ENCODE measurements at regions not wholly inside any gene's neighbourhood (a gene's known extent, or its start where the extent isn't known, plus 50 kb on each side); places are given as distances from the start of the nearest gene placed in this dataset.

DNA sequence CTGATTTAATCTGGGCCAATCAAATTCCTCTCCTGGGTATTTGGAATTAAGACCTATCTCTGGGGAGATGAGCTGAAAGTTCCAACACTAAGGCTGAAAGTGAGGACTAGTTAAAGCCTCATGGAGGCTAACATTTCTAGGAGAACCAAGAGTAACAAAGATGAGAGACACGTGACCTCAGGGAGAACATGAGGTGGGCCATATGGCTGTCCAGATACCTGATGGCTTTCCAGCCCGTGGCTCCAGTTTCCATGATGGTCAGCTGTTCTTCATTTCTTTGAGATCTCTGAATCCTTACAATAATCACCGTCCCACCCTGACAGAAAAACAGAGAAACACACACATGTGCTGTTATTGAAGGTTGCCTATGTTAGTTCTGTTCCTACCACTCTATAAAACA lies 66.1 kb downstream of the LEPR start:
- no peaks in the 10 kb centered on the region for H3K9me3 ChIP-seq (ENCODE audit: control insufficient read depth, low read depth, low read length)
- H3K27me3 ChIP-seq (ENCODE audit: control insufficient read depth, insufficient read depth, low read length), result no peaks in the 10 kb centered on the region
- no peak for DNase-seq
- no peaks in the 10 kb centered on the region for H3K36me3 ChIP-seq (ENCODE audit: control insufficient read depth, insufficient read depth, low read length)
- no peak overlapping the region for H3K27ac ChIP-seq (ENCODE audit: low read length)
- no CpG with 5 or more reads among the region's 3 CpGs for WGBS (ENCODE audit: insufficient coverage, low lambda C conversion rate)
- no peak overlapping the region for H3K4me3 ChIP-seq (ENCODE audit: low read length)
- H3K4me1 ChIP-seq (ENCODE audit: control insufficient read depth, insufficient read depth, low read length), result no peaks in the 10 kb centered on the region

DNA sequence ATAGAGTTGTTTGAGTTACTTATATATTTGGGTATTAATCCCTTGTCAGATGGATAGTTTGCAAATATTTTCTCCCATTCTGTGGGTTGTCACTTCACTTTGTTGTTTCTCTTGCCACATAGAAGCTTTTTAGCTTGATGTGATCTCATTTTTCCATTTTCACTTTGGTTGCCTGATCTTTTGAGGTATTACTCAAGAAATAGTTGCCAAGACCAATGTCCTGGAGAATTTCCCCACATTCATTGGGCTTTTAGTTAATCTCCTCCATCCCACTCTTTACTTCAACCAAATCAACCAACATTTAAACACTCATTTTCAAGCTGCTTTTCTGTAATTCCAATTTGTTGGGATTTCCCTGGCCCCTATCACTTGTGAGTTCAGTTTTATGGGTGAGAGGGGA lies 69.0 kb downstream of the LEPR start:
- no peak overlapping the region for H3K4me3 ChIP-seq (ENCODE audit: low read length)
- no peak for DNase-seq
- H3K27ac ChIP-seq (ENCODE audit: low read length), result no peak overlapping the region
- H3K36me3 ChIP-seq (ENCODE audit: control insufficient read depth, insufficient read depth, low read length), result no peaks in the 10 kb centered on the region
- no peaks in the 10 kb centered on the region for H3K4me1 ChIP-seq (ENCODE audit: control insufficient read depth, insufficient read depth, low read length)
- H3K9me3 ChIP-seq (ENCODE audit: control insufficient read depth, low read depth, low read length), result no peaks in the 10 kb centered on the region
- no peaks in the 10 kb centered on the region for H3K27me3 ChIP-seq (ENCODE audit: control insufficient read depth, insufficient read depth, low read length)

GRCh38 chr1:65490231-65491009 lies 70.0 kb downstream of the LEPR start:
- H3K27me3 ChIP-seq (ENCODE audit: control insufficient read depth, insufficient read depth, low read length), result no peaks in the 10 kb centered on the region
- no peaks in the 10 kb centered on the region for H3K4me1 ChIP-seq (ENCODE audit: control insufficient read depth, insufficient read depth, low read length)
- no peak for DNase-seq
- no peak overlapping the region for H3K27ac ChIP-seq (ENCODE audit: low read length)
- WGBS (ENCODE audit: insufficient coverage, low lambda C conversion rate), result 80% methylated on average over 1 of the region's 6 CpGs
- H3K4me3 ChIP-seq (ENCODE audit: low read length), result no peak overlapping the region
- no peaks in the 10 kb centered on the region for H3K9me3 ChIP-seq (ENCODE audit: control insufficient read depth, low read depth, low read length)
- no peaks in the 10 kb centered on the region for H3K36me3 ChIP-seq (ENCODE audit: control insufficient read depth, insufficient read depth, low read length)

DNA sequence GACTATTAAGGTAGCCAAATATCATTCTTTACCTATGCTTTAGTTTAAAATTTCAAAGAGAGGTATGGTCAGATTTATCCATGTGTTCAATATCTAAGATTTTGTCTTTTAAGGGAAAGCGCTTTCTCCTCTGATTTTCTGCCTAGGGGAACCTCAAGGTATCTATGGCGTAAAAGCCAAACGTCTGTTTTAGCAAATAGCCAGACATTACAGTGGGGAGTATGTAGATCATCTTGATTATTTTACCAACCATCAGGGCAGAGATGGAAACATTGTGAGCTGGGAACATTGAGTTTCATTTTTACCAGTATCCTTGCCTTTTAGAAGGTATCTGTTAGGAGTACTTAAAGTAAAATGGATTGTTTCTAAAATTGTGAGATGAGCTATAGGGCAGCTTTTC lies 71.0 kb downstream of the LEPR start:
- no CpG with 5 or more reads among the region's 3 CpGs for WGBS (ENCODE audit: insufficient coverage, low lambda C conversion rate)

DNA sequence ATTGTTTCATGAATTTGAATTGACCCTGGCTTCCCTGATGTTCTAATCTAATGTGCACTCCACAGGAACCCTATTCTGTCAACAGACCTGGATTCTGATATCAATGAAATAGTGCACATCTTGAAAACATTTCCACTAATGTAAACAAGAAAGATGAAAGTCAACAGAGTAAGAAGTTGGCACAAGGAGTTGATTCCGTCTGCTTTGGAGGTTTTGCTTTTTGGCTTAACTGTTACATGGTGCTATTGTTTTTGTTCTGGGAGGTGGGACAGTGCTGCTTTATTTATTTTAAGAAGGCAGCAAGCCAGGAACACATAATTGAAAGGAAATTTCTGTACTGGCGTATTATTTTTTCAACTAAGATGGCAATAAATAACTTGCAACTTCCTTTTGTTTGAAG lies 73.3 kb downstream of the LEPR start:
- H3K4me3 ChIP-seq (ENCODE audit: low read length), result no peak overlapping the region
- WGBS (ENCODE audit: insufficient coverage, low lambda C conversion rate), result no CpG with 5 or more reads among the region's 2 CpGs
- no peaks in the 10 kb centered on the region for H3K27me3 ChIP-seq (ENCODE audit: control insufficient read depth, insufficient read depth, low read length)
- no peak overlapping the region for H3K27ac ChIP-seq (ENCODE audit: low read length)
- H3K4me1 ChIP-seq (ENCODE audit: control insufficient read depth, insufficient read depth, low read length), result no peaks in the 10 kb centered on the region
- no peak for DNase-seq
- no peaks in the 10 kb centered on the region for H3K9me3 ChIP-seq (ENCODE audit: control insufficient read depth, low read depth, low read length)
- no peaks in the 10 kb centered on the region for H3K36me3 ChIP-seq (ENCODE audit: control insufficient read depth, insufficient read depth, low read length)

More for the DNA sequence above, 71.0 kb downstream of the LEPR start:
- no peaks in the 10 kb centered on the region for H3K36me3 ChIP-seq (ENCODE audit: control insufficient read depth, insufficient read depth, low read length)
- no peaks in the 10 kb centered on the region for H3K27me3 ChIP-seq (ENCODE audit: control insufficient read depth, insufficient read depth, low read length)
- no peaks in the 10 kb centered on the region for H3K9me3 ChIP-seq (ENCODE audit: control insufficient read depth, low read depth, low read length)
- no peak for DNase-seq
- H3K4me3 ChIP-seq (ENCODE audit: low read length), result no peak overlapping the region
- H3K4me1 ChIP-seq (ENCODE audit: control insufficient read depth, insufficient read depth, low read length), result no peaks in the 10 kb centered on the region
- H3K27ac ChIP-seq (ENCODE audit: low read length), result no peak overlapping the region

DNA sequence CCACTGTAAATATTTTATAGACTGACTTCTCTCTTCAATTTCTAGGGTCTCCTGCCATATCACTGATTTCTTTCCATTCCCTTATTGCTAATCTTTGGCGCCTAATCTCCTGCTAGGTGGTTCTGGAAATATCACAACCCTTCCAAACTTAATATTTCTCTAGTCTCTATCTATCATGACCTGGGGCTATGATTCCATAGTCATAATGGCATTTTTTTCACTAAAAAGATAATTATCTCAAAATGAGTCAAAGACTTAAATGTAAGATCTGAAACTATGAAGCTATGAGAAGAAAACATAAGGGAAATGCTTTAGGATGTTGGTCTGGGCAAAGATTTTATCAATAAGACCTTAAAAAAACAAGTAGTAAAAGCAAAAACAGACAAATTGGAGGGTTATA lies 74.2 kb downstream of the LEPR start:
- Histone ChIP-seq H3K36me3 (ENCODE audit: control insufficient read depth, insufficient read depth, low read length) (no peaks in the 10 kb centered on the region), H3K4me3 (ENCODE audit: low read length) (no peak overlapping the region), H3K27me3 (ENCODE audit: control insufficient read depth, insufficient read depth, low read length) (no peaks in the 10 kb centered on the region), H3K27ac (ENCODE audit: low read length) (no peak overlapping the region), H3K4me1 (ENCODE audit: control insufficient read depth, insufficient read depth, low read length) (no peaks in the 10 kb centered on the region), H3K9me3 (ENCODE audit: control insufficient read depth, low read depth, low read length) (no peaks in the 10 kb centered on the region)
- no peak for DNase-seq
- 100% methylated on average over 1 of the region's 1 CpG for WGBS (ENCODE audit: insufficient coverage, low lambda C conversion rate)

DNA sequence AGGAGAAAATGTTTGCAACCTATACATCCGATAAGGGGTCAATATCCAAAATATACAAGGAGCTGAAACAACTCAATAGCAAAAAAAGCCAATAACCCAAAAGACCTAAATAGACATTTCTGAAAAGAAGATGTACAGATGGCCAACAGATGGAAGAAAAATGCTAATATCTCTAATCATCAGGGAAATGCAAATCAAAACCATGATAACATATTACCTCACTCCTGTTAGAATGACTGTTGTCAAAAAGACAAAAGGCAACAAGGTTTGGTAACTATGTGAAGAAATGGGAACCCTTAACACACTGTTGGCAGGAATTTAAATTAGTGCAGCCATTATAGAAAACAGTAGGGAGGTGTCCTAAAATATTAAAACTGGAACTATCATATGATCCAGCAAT lies 74.7 kb downstream of the LEPR start:
- Histone ChIP-seq H3K4me1 (ENCODE audit: control insufficient read depth, insufficient read depth, low read length) (no peaks in the 10 kb centered on the region), H3K27me3 (ENCODE audit: control insufficient read depth, insufficient read depth, low read length) (no peaks in the 10 kb centered on the region), H3K36me3 (ENCODE audit: control insufficient read depth, insufficient read depth, low read length) (no peaks in the 10 kb centered on the region), H3K4me3 (ENCODE audit: low read length) (no peak overlapping the region), H3K27ac (ENCODE audit: low read length) (no peak overlapping the region), H3K9me3 (ENCODE audit: control insufficient read depth, low read depth, low read length) (no peaks in the 10 kb centered on the region)
- no peak for DNase-seq
- 100% methylated on average over 1 of the region's 1 CpG for WGBS (ENCODE audit: insufficient coverage, low lambda C conversion rate)

DNA sequence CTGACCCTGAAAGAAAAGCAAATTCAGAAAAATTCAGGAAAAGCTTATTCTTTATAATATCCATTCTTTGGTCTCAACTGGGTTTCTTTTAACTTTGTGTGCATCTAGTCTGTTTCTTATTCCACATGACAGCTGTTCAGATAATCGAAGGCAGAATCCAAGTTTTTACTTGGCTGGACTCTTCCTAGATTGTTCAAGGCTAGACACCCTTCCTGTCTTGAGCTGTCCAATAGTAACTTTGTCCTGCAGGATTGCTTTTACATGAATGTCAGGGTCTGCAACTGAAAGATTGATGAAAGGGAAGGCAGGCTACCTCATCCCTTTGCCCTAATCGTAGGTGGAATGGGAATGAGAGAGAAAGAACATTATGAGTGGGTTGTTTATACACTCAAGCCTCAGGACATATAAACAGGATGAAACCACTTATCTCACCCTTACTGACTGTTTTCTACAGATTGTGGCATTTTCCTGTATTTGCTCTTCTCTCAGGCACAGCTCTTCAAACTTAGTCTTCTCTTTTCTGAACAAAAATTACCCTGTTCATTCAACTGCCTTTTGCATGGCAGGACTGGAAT lies 76.9 kb downstream of the LEPR start:
- Histone ChIP-seq H3K9me3 (ENCODE audit: control insufficient read depth, low read depth, low read length) (no peaks in the 10 kb centered on the region), H3K4me1 (ENCODE audit: control insufficient read depth, insufficient read depth, low read length) (no peaks in the 10 kb centered on the region), H3K27ac (ENCODE audit: low read length) (no peak overlapping the region), H3K27me3 (ENCODE audit: control insufficient read depth, insufficient read depth, low read length) (no peaks in the 10 kb centered on the region), H3K36me3 (ENCODE audit: control insufficient read depth, insufficient read depth, low read length) (no peaks in the 10 kb centered on the region), H3K4me3 (ENCODE audit: low read length) (no peak overlapping the region)
- no CpG with 5 or more reads among the region's 2 CpGs for WGBS (ENCODE audit: insufficient coverage, low lambda C conversion rate)
- no peak for DNase-seq

- no peak overlapping the region for H3K4me3 ChIP-seq (ENCODE audit: low read length)
- DNase-seq, result no peak
- H3K27ac ChIP-seq (ENCODE audit: low read length), result no peak overlapping the region
- H3K4me1 ChIP-seq (ENCODE audit: control insufficient read depth, insufficient read depth, low read length), result no peaks in the 10 kb centered on the region
- H3K27me3 ChIP-seq (ENCODE audit: control insufficient read depth, insufficient read depth, low read length), result no peaks in the 10 kb centered on the region
- H3K36me3 ChIP-seq (ENCODE audit: control insufficient read depth, insufficient read depth, low read length), result no peaks in the 10 kb centered on the region
- WGBS (ENCODE audit: insufficient coverage, low lambda C conversion rate), result no CpG with 5 or more reads among the region's 4 CpGs
- H3K9me3 ChIP-seq (ENCODE audit: control insufficient read depth, low read depth, low read length), result no peaks in the 10 kb centered on the region
These were observed 83.0 kb downstream of the LEPR start for GRCh38 chr1:65503427-65503826.

DNA sequence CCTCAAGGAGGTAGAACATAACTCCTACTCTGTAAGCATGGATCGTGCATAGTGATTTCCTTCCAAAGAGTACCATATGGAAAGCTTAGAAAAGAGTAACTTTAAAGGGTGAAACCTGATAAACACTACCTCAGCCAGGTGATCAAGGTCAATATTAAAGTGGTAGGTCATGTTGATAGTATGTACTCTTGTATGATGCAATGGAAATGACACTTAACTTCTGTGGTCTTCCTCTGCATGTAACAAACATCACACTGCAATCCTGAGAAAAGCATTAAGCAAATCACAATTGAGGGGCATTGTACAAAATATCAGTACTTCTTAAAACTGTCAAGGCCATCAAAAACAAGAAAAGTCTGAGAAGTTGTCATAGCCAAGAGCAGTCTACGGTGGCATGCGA lies 83.8 kb downstream of the LEPR start:
- H3K27ac ChIP-seq (ENCODE audit: low read length), result no peak overlapping the region
- H3K9me3 ChIP-seq (ENCODE audit: control insufficient read depth, low read depth, low read length), result no peaks in the 10 kb centered on the region
- no peaks in the 10 kb centered on the region for H3K27me3 ChIP-seq (ENCODE audit: control insufficient read depth, insufficient read depth, low read length)
- 88% methylated on average over 1 of the region's 3 CpGs for WGBS (ENCODE audit: insufficient coverage, low lambda C conversion rate)
- H3K36me3 ChIP-seq (ENCODE audit: control insufficient read depth, insufficient read depth, low read length), result no peaks in the 10 kb centered on the region
- no peak for DNase-seq
- no peak overlapping the region for H3K4me3 ChIP-seq (ENCODE audit: low read length)
- no peaks in the 10 kb centered on the region for H3K4me1 ChIP-seq (ENCODE audit: control insufficient read depth, insufficient read depth, low read length)

Data from large intestine (tissue), 3 donors.